Muscle layer of colon (tissue), 2 donors: ENCODE measurements at regions not wholly inside any gene's neighbourhood (a gene's known extent, or its start where the extent isn't known, plus 50 kb on each side); places are given as distances from the start of the nearest gene placed in this dataset.
"Not testable (repeated sequence)": the region's sequence is repeated elsewhere in the genome, so short reads cannot be mapped to it uniquely, and the experiment has no call there.

ENCODE experiments used
- H3K27ac ChIP-seq: one replicate; pipeline ENCODE4 v1.7.0; 2013; ENCODE audit warnings: low read depth, mild to moderate bottlenecking, low read length, moderate library complexity
- H3K27me3 ChIP-seq, 2 donors: one replicate each; pipeline ENCODE4 v1.7.0; 2013; ENCODE audit warnings: low read length in 2 of 2, mild to moderate bottlenecking in 2 of 2; ENCODE audit not compliant: insufficient read depth in 2 of 2, control insufficient read depth in 1 of 2
- H3K36me3 ChIP-seq: one replicate; pipeline ENCODE4 v1.7.0; 2013; ENCODE audit warnings: mild to moderate bottlenecking, low read length; ENCODE audit not compliant: insufficient read depth
- H3K4me1 ChIP-seq: one replicate; pipeline ENCODE4 v1.7.0; 2013; ENCODE audit warnings: mild to moderate bottlenecking, low read length; ENCODE audit not compliant: insufficient read depth
- H3K4me3 ChIP-seq, 2 donors: one replicate each; pipeline ENCODE4 v1.7.0; 2013; ENCODE audit warnings: low read length in 2 of 2, low read depth in 1 of 2, mild to moderate bottlenecking in 1 of 2, moderate library complexity in 1 of 2
- H3K9ac ChIP-seq: one replicate; pipeline ENCODE4 v1.7.0; 2013; ENCODE audit warnings: low read length
- H3K9me3 ChIP-seq: one replicate; pipeline ENCODE4 v1.7.0; 2013; ENCODE audit warnings: mild to moderate bottlenecking, low read length
- donor health status: abdominal sarcoma.
- donor health status: Adenocarcinoma of cecum.

GRCh38 chr13:44669534-44669933, 93.4 kb upstream of the TSC22D1 start:
- Histone ChIP-seq H3K4me3 (no peak overlapping the region), H3K9ac (no peak overlapping the region), H3K36me3 (no peaks in the 10 kb centered on the region), H3K4me1 (no peaks in the 10 kb centered on the region), H3K9me3 (no peaks in the 10 kb centered on the region), H3K27me3 (no peaks in the 10 kb centered on the region), H3K27ac (no peak overlapping the region)

- no peaks in the 10 kb centered on the region for H3K4me1 ChIP-seq
- no peaks in the 10 kb centered on the region for H3K36me3 ChIP-seq
- no peaks in the 10 kb centered on the region for H3K9me3 ChIP-seq
- H3K9ac ChIP-seq: no peak overlapping the region
- H3K4me3 ChIP-seq: no peak overlapping the region
- H3K27me3 ChIP-seq: no peaks in the 10 kb centered on the region
- no peak overlapping the region for H3K27ac ChIP-seq
Observed at GRCh38 chr13:44668688-44669087, 92.6 kb upstream of the TSC22D1 start.

- no peak overlapping the region for H3K27ac ChIP-seq
- no peaks in the 10 kb centered on the region for H3K9me3 ChIP-seq
- H3K4me3 ChIP-seq: no peak overlapping the region
- no peaks in the 10 kb centered on the region for H3K27me3 ChIP-seq
- no peaks in the 10 kb centered on the region for H3K4me1 ChIP-seq
- no peaks in the 10 kb centered on the region for H3K36me3 ChIP-seq
- H3K9ac ChIP-seq: no peak overlapping the region
Observed at GRCh38 chr13:44667943-44668342, 91.8 kb upstream of the TSC22D1 start.

- H3K27me3 ChIP-seq, H3K27ac ChIP-seq, H3K4me3 ChIP-seq, H3K9ac ChIP-seq, H3K4me1 ChIP-seq, H3K36me3 ChIP-seq, H3K9me3 ChIP-seq: not testable (repeated sequence)
Observed at GRCh38 chr13:44666538-44666937, 90.4 kb upstream of the TSC22D1 start.

GRCh38 chr13:44664308-44664707, 88.2 kb upstream of the TSC22D1 start:
- no peaks in the 10 kb centered on the region for H3K36me3 ChIP-seq
- H3K9me3 ChIP-seq: no peaks in the 10 kb centered on the region
- H3K4me1 ChIP-seq: no peaks in the 10 kb centered on the region
- no peak overlapping the region for H3K27ac ChIP-seq
- no peak overlapping the region for H3K9ac ChIP-seq
- no peak overlapping the region for H3K4me3 ChIP-seq
- no peaks in the 10 kb centered on the region for H3K27me3 ChIP-seq

- Histone ChIP-seq H3K27ac (no peak overlapping the region), H3K36me3 (no peaks in the 10 kb centered on the region), H3K4me1 (no peaks in the 10 kb centered on the region), H3K9ac (no peak overlapping the region), H3K4me3 (no peak overlapping the region), H3K27me3 (no peaks in the 10 kb centered on the region), H3K9me3 (no peaks in the 10 kb centered on the region)
Observed at GRCh38 chr13:44662515-44662914, 86.4 kb upstream of the TSC22D1 start.

GRCh38 chr13:44661936-44662335, 85.8 kb upstream of the TSC22D1 start:
- no peak overlapping the region for H3K4me3 ChIP-seq
- no peaks in the 10 kb centered on the region for H3K27me3 ChIP-seq
- no peak overlapping the region for H3K9ac ChIP-seq
- no peaks in the 10 kb centered on the region for H3K4me1 ChIP-seq
- H3K36me3 ChIP-seq: no peaks in the 10 kb centered on the region
- no peak overlapping the region for H3K27ac ChIP-seq
- no peaks in the 10 kb centered on the region for H3K9me3 ChIP-seq

GRCh38 chr13:44660050-44660449, 83.9 kb upstream of the TSC22D1 start:
- H3K9ac ChIP-seq: no peak overlapping the region
- no peaks in the 10 kb centered on the region for H3K36me3 ChIP-seq
- H3K4me1 ChIP-seq: no peaks in the 10 kb centered on the region

GRCh38 chr13:44652962-44653660, 77.0 kb upstream of the TSC22D1 start:
- H3K36me3 ChIP-seq: no peaks in the 10 kb centered on the region
- no peak overlapping the region for H3K4me3 ChIP-seq
- no peaks in the 10 kb centered on the region for H3K9me3 ChIP-seq
- no peaks in the 10 kb centered on the region for H3K4me1 ChIP-seq
- H3K27ac ChIP-seq: no peak overlapping the region
- no peaks in the 10 kb centered on the region for H3K27me3 ChIP-seq
- H3K9ac ChIP-seq: no peak overlapping the region

More at GRCh38 chr13:44660050-44660449, 83.9 kb upstream of the TSC22D1 start:
- no peak overlapping the region for H3K4me3 ChIP-seq
- no peaks in the 10 kb centered on the region for H3K9me3 ChIP-seq
- H3K27ac ChIP-seq: no peak overlapping the region
- H3K27me3 ChIP-seq: no peaks in the 10 kb centered on the region

- Histone ChIP-seq H3K4me1 (no peaks in the 10 kb centered on the region), H3K27me3 (no peaks in the 10 kb centered on the region), H3K4me3 (no peak overlapping the region), H3K27ac (no peak overlapping the region), H3K9ac (no peak overlapping the region), H3K36me3 (no peaks in the 10 kb centered on the region), H3K9me3 (no peaks in the 10 kb centered on the region)
Observed at GRCh38 chr13:44652168-44652567, 76.0 kb upstream of the TSC22D1 start.

- no peaks in the 10 kb centered on the region for H3K9me3 ChIP-seq
- H3K27me3 ChIP-seq: no peaks in the 10 kb centered on the region
- H3K36me3 ChIP-seq: no peaks in the 10 kb centered on the region
- H3K4me3 ChIP-seq: no peak overlapping the region
- no peaks in the 10 kb centered on the region for H3K4me1 ChIP-seq
- H3K9ac ChIP-seq: no peak overlapping the region
- no peak overlapping the region for H3K27ac ChIP-seq
Observed at GRCh38 chr13:44651724-44652123, 75.6 kb upstream of the TSC22D1 start.

GRCh38 chr13:44651209-44651608, 75.1 kb upstream of the TSC22D1 start:
- Histone ChIP-seq H3K27ac (no peak overlapping the region), H3K36me3 (no peaks in the 10 kb centered on the region), H3K27me3 (no peaks in the 10 kb centered on the region), H3K4me1 (no peaks in the 10 kb centered on the region), H3K9me3 (no peaks in the 10 kb centered on the region), H3K9ac (no peak overlapping the region), H3K4me3 (no peak overlapping the region)
